Fibroblast of lung (primary cell): ENCODE measurements at regions not wholly inside any gene's neighbourhood (a gene's known extent, or its start where the extent isn't known, plus 50 kb on each side); places are given as distances from the start of the nearest gene placed in this dataset.

Experiments used
- DNase-seq, 2 donors: peaks; one replicate each; pipeline versions ENCODE4 v3.0.0 to v3.0.0-alpha.2; 2010; ENCODE audit warnings: low read depth in 2 of 2
- H2AFZ ChIP-seq: 2 replicates; pipeline ENCODE4 v1.5.1; 2012; ENCODE audit warnings: low read length, control low read depth, inconsistent platforms
- H3K27ac ChIP-seq: 2 replicates; pipeline ENCODE4 v1.5.1; 2011; ENCODE audit warnings: low read length, control low read depth; ENCODE audit not compliant: insufficient read depth
- H3K27me3 ChIP-seq: 2 replicates; pipeline ENCODE4 v1.5.1; 2011; ENCODE audit warnings: mild to moderate bottlenecking, low read length; ENCODE audit not compliant: control insufficient read depth, insufficient read depth
- H3K36me3 ChIP-seq: 2 replicates; pipeline ENCODE4 v1.5.1; 2011; ENCODE audit warnings: low read length; ENCODE audit not compliant: control insufficient read depth, insufficient read depth
- H3K4me1 ChIP-seq: 2 replicates; pipeline ENCODE4 v1.5.1; 2011; ENCODE audit warnings: low read length; ENCODE audit not compliant: control insufficient read depth, insufficient read depth; ENCODE audit errors: extremely low read depth
- H3K4me2 ChIP-seq: 2 replicates; pipeline ENCODE4 v1.5.1; 2011; ENCODE audit warnings: low read length, control low read depth; ENCODE audit not compliant: insufficient read depth; ENCODE audit errors: extremely low read depth
- H3K4me3 ChIP-seq, 4 experiments: fragments of 200-600 bp in 1 of 4; sonication (generic) in 1 of 4; replicated peaks in 1 of 4; 2 replicates each; pipeline ENCODE4 v1.5.1; 2011 to 2016; ENCODE audit warnings: low read length in 4 of 4, low read depth in 3 of 4, mild to moderate bottlenecking in 3 of 4, control low read depth in 2 of 4, inconsistent platforms in 1 of 4, mixed read lengths in 1 of 4; ENCODE audit not compliant: insufficient read depth in 1 of 4; ENCODE audit errors: control extremely low read depth in 1 of 4
- H3K79me2 ChIP-seq: 2 replicates; pipeline ENCODE4 v1.5.1; 2012; ENCODE audit warnings: mild to moderate bottlenecking, low read length, inconsistent platforms; ENCODE audit not compliant: control insufficient read depth, insufficient read depth
- H3K9ac ChIP-seq: 2 replicates; pipeline ENCODE4 v1.5.1; 2011; ENCODE audit warnings: mild to moderate bottlenecking, low read length, control low read depth; ENCODE audit not compliant: insufficient read depth
- H3K9me3 ChIP-seq: 2 replicates; pipeline ENCODE4 v1.5.1; 2012; ENCODE audit warnings: low read depth, low read length; ENCODE audit not compliant: control insufficient read depth, insufficient read depth
- H4K20me1 ChIP-seq: 2 replicates; pipeline ENCODE4 v1.5.1; 2011; ENCODE audit warnings: low read length; ENCODE audit not compliant: control insufficient read depth, insufficient read depth; ENCODE audit errors: extremely low read depth
- EZH2 ChIP-seq: IDR thresholded peaks from 2 replicates; pipeline ENCODE4 v1.5.1; 2012; ENCODE audit warnings: low read length, control low read depth, mild to moderate bottlenecking; ENCODE audit errors: missing control alignments
- TF ChIP-seq, protein P1 (sequence below), 2 donors: IDR thresholded peaks in 1 of 2; conservative IDR thresholded peaks in 1 of 2; 1 replicate in 1 of 2; 2 replicates in 1 of 2; pipeline ENCODE4 v1.5.1; 2011 to 2012; ENCODE audit warnings: low read length in 2 of 2, control low read depth in 1 of 2, inconsistent platforms in 1 of 2, low read depth in 1 of 2, mild to moderate bottlenecking in 1 of 2

DNA sequence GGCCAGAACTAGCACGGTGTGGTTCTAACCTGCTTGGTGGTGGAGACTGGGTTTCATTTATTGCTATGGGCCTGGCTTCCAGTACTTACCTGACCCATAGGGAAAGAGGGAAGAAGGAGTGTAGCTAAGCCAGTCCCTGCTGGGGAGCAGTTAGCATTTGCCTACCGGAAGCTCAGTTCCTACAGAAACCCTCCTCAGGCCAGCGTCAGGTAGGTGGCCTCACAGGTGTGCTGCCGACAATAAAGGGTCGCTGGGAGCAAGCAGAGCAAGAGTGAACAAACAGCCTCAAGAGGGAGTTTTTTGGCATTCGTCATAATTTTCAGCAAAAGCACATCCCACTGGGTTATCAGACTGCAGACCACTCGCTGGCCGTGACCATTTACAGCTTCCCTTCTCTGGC lies 740.6 kb upstream of the TENM3 start:
- Histone ChIP-seq H3K4me1 (no peaks in the 10 kb centered on the region), H3K9ac (no peak overlapping the region), H3K4me3 (no peak overlapping the region), H3K27me3 (no peaks in the 10 kb centered on the region), H3K27ac (no peak overlapping the region), H3K36me3 (no peaks in the 10 kb centered on the region), H3K79me2 (no peaks in the 10 kb centered on the region), H3K9me3 (no peaks in the 10 kb centered on the region), H2AFZ (no peak overlapping the region), H3K4me2 (no peak overlapping the region), H4K20me1 (no peaks in the 10 kb centered on the region)
- no peak for DNase-seq
- no peak for TF ChIP-seq EZH2
- TF ChIP-seq, protein P1, sequence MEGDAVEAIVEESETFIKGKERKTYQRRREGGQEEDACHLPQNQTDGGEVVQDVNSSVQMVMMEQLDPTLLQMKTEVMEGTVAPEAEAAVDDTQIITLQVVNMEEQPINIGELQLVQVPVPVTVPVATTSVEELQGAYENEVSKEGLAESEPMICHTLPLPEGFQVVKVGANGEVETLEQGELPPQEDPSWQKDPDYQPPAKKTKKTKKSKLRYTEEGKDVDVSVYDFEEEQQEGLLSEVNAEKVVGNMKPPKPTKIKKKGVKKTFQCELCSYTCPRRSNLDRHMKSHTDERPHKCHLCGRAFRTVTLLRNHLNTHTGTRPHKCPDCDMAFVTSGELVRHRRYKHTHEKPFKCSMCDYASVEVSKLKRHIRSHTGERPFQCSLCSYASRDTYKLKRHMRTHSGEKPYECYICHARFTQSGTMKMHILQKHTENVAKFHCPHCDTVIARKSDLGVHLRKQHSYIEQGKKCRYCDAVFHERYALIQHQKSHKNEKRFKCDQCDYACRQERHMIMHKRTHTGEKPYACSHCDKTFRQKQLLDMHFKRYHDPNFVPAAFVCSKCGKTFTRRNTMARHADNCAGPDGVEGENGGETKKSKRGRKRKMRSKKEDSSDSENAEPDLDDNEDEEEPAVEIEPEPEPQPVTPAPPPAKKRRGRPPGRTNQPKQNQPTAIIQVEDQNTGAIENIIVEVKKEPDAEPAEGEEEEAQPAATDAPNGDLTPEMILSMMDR (conservative IDR thresholded peaks at IDR 0.05 in 1 of 2, IDR thresholded peaks at IDR 0.05 in 1 of 2; ENCODE audit: low read depth in 1 of 2, low read length in 2 of 2) = no peak

DNA sequence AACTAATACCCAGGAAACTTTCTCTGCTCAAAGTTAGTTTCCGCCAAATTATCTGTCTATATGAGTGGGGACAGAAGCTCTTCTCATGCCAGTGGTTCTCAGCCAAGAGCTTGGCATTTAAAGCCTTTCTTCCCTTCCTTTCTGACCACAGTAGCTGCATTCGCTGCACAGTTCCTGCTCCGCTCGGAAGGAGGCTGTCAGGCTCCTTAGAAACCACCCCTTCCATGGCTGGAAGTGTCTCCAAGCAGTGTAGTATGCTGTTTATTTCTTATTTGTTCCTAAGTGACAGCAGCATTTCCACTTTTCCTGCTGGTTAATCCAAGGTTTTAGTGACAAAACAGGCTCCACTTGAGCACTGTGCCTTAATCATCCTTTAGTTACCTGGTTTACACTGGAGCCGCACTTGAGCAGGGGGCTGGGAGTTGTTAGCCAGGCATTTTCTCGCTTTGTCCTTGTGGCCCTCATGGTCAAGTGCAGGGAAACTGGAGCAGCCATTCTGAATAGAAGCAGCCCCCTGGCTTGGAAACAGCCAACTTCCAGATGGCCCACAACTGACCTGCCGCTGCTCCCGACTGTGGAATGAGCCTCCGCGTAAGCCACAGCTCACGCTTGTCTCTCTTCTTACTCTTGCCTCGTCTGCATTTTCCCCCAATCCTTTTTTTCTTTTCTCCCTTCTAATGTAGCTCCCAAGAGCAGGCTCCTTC lies 739.4 kb upstream of the TENM3 start:
- H3K4me3 ChIP-seq = no peak overlapping the region
- H3K27ac ChIP-seq = no peak overlapping the region
- H3K27me3 ChIP-seq = no peaks in the 10 kb centered on the region
- H4K20me1 ChIP-seq = no peaks in the 10 kb centered on the region
- H2AFZ ChIP-seq = no peak overlapping the region
- H3K36me3 ChIP-seq = no peaks in the 10 kb centered on the region
- no peak for TF ChIP-seq EZH2
- TF ChIP-seq, protein P1 (conservative IDR thresholded peaks at IDR 0.05 in 1 of 2, IDR thresholded peaks at IDR 0.05 in 1 of 2; ENCODE audit: low read depth in 1 of 2, low read length in 2 of 2) = no peak
- H3K79me2 ChIP-seq = no peaks in the 10 kb centered on the region
- peak in 1 of 2 donors; percentile 21 for DNase-seq
- H3K9me3 ChIP-seq = no peaks in the 10 kb centered on the region
- H3K4me2 ChIP-seq = no peak overlapping the region
- H3K4me1 ChIP-seq = no peaks in the 10 kb centered on the region
- H3K9ac ChIP-seq = no peak overlapping the region

DNA sequence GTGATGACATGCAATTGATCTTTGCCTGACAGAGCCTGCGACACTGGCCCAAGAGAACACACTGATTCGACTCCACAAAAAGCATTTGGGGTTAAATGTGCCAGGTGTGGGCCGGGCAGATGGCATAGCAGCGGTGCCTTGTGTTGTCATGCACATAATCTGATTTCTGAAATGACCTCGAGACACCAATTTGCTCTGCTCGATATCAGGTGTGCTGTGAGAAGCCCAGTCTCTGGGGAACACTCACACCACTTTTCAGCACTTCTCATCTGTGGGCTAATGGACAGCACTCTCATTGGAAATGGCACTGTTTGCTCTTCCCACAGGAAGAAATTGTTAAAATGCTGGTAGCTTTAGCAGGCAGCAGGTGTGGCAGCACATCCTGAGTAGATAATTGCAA lies 738.3 kb upstream of the TENM3 start:
- Histone ChIP-seq H3K79me2 (no peaks in the 10 kb centered on the region), H3K4me1 (no peaks in the 10 kb centered on the region), H4K20me1 (no peaks in the 10 kb centered on the region), H3K9me3 (no peaks in the 10 kb centered on the region), H3K36me3 (no peaks in the 10 kb centered on the region), H3K4me3 (no peak overlapping the region), H3K4me2 (no peak overlapping the region), H2AFZ (no peak overlapping the region), H3K27ac (no peak overlapping the region), H3K27me3 (no peaks in the 10 kb centered on the region), H3K9ac (no peak overlapping the region)
- TF ChIP-seq EZH2 = no peak
- TF ChIP-seq, protein P1 (conservative IDR thresholded peaks at IDR 0.05 in 1 of 2, IDR thresholded peaks at IDR 0.05 in 1 of 2; ENCODE audit: low read depth in 1 of 2, low read length in 2 of 2) = no peak
- DNase-seq = peak in 1 of 2 donors; percentile 6
